SK-N-SH treated with all-trans-retinoic acid at 6 μM for 48 hours (cell line): ENCODE measurements at regions not wholly inside any gene's neighbourhood (a gene's known extent, or its start where the extent isn't known, plus 50 kb on each side); places are given as distances from the start of the nearest gene placed in this dataset.

ENCODE experiments used
- BACH2 ChIP-seq: fragments of 250-450 bp; sonication (Bioruptor Pico); IDR thresholded peaks from 2 replicates; pipeline ENCODE4 v1.9.0; 2021; ENCODE audit warnings: mild to moderate bottlenecking, borderline replicate concordance
- CSDC2 ChIP-seq: fragments of 250-450 bp; sonication (Bioruptor Pico); IDR thresholded peaks from 2 replicates; pipeline ENCODE4 v1.5.0; 2020; ENCODE audit warnings: mild to moderate bottlenecking, moderate library complexity
- RARB ChIP-seq: fragments of 250-450 bp; sonication (Bioruptor Pico); IDR thresholded peaks from 2 replicates; pipeline ENCODE4 v1.8.0; 2021; ENCODE audit warnings: mild to moderate bottlenecking, moderate library complexity
- ZC3H10 ChIP-seq: fragments of 250-450 bp; sonication (Bioruptor Pico); IDR thresholded peaks from 2 replicates; pipeline ENCODE4 v1.5.1; 2021; ENCODE audit warnings: mild to moderate bottlenecking, moderate library complexity
- ZFP30 ChIP-seq: fragments of 450-650 bp; formaldehyde crosslinking; IDR thresholded peaks from 2 replicates; pipeline ENCODE4 v1.5.0; 2022; ENCODE audit warnings: mild to moderate bottlenecking, moderate library complexity
- ZNF565 ChIP-seq: fragments of 450-650 bp; formaldehyde crosslinking; conservative IDR thresholded peaks from 2 replicates; pipeline ENCODE4 v1.5.0; 2020; ENCODE audit warnings: low read depth, mild to moderate bottlenecking, moderate library complexity
- ZNF70 ChIP-seq: fragments of 450-650 bp; formaldehyde crosslinking; IDR thresholded peaks from 2 replicates; pipeline ENCODE4 v1.5.0; 2020; ENCODE audit warnings: mild to moderate bottlenecking, moderate library complexity
- TF ChIP-seq, protein P1 (sequence below): fragments of 250-450 bp; sonication (Bioruptor Pico); IDR thresholded peaks from 2 replicates; pipeline ENCODE4 v1.5.1; 2020; ENCODE audit warnings: low read depth, mild to moderate bottlenecking, moderate library complexity

GRCh38 chr14:87638196-87638595, 354.8 kb downstream of the GALC start:
- TF ChIP-seq ZFP30 (CRISPR knock-in tag) (no peak), ZNF565 (CRISPR knock-in tag) (no peak), ZNF70 (CRISPR knock-in tag) (no peak), BACH2 (CRISPR knock-in tag) (no peak), CSDC2 (CRISPR knock-in tag) (no peak), RARB (no peak), ZC3H10 (CRISPR knock-in tag) (no peak)
- TF ChIP-seq, protein P1, sequence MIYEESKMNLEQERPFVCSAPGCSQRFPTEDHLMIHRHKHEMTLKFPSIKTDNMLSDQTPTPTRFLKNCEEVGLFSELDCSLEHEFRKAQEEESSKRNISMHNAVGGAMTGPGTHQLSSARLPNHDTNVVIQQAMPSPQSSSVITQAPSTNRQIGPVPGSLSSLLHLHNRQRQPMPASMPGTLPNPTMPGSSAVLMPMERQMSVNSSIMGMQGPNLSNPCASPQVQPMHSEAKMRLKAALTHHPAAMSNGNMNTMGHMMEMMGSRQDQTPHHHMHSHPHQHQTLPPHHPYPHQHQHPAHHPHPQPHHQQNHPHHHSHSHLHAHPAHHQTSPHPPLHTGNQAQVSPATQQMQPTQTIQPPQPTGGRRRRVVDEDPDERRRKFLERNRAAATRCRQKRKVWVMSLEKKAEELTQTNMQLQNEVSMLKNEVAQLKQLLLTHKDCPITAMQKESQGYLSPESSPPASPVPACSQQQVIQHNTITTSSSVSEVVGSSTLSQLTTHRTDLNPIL (CRISPR knock-in tag): no peak
